GM23338 (cell line): ENCODE measurements at regions not wholly inside any gene's neighbourhood (a gene's known extent, or its start where the extent isn't known, plus 50 kb on each side); places are given as distances from the start of the nearest gene placed in this dataset.

ENCODE experiments used
- ATAC-seq: fragments of 200-7000 bp; cut with Tn5 transposase; 3 replicates; pipeline ENCODE4 v1.9.1; 2020
- DNase-seq: peaks from one replicate; pipeline ENCODE4 v3.0.0-alpha.2; 2015; ENCODE audit warnings: low spot score
- H2AFZ ChIP-seq: fragments of 200-600 bp; sonication (generic); 2 replicates; pipeline ENCODE4 v1.8.0; 2016; ENCODE audit warnings: antibody characterized with exemption, mild to moderate bottlenecking, moderate library complexity
- H3F3A ChIP-seq: fragments of 200-600 bp; sonication (generic); replicated peaks from 2 replicates; pipeline ENCODE4 v1.8.0; 2017; ENCODE audit warnings: antibody characterized with exemption, mixed run types, low read depth
- H3K27ac ChIP-seq: fragments of 200-600 bp; sonication (generic); 2 replicates; pipeline ENCODE4 v1.6.1; 2016; ENCODE audit warnings: low read depth
- H3K27me3 ChIP-seq: fragments of 200-600 bp; sonication (generic); 2 replicates; pipeline ENCODE4 v1.8.0; 2016; ENCODE audit warnings: mild to moderate bottlenecking, mixed run types, moderate library complexity; ENCODE audit not compliant: insufficient read depth
- H3K36me3 ChIP-seq: fragments of 200-600 bp; sonication (generic); 2 replicates; pipeline ENCODE4 v1.8.0; 2016; ENCODE audit warnings: mild to moderate bottlenecking; ENCODE audit not compliant: insufficient read depth
- H3K4me1 ChIP-seq: fragments of 200-600 bp; sonication (generic); 2 replicates; pipeline ENCODE4 v1.8.0; 2016; ENCODE audit warnings: mild to moderate bottlenecking, moderate library complexity; ENCODE audit not compliant: insufficient read depth
- H3K4me2 ChIP-seq: fragments of 200-600 bp; sonication (generic); 2 replicates; pipeline ENCODE4 v1.7.1; 2017; ENCODE audit warnings: mixed run types
- H3K4me3 ChIP-seq: fragments of 200-600 bp; sonication (generic); 2 replicates; pipeline ENCODE4 v1.6.1; 2016; ENCODE audit warnings: mixed run types
- H3K79me2 ChIP-seq: fragments of 200-600 bp; sonication (generic); replicated peaks from 2 replicates; pipeline ENCODE4 v1.8.0; 2017; ENCODE audit warnings: mild to moderate bottlenecking; ENCODE audit not compliant: insufficient read depth
- H3K9me2 ChIP-seq: fragments of 200-600 bp; sonication (generic); 2 replicates; pipeline ENCODE4 v1.8.0; 2017; ENCODE audit not compliant: insufficient read depth
- H4K20me1 ChIP-seq: fragments of 200-600 bp; sonication (generic); replicated peaks from 2 replicates; pipeline ENCODE4 v1.8.0; 2017; ENCODE audit warnings: mild to moderate bottlenecking; ENCODE audit not compliant: insufficient read depth
- H3K27ac Mint-ChIP-seq: 2 replicates; pipeline ENCODE4 v1.8.0; 2020; ENCODE audit warnings: inconsistent platforms, mild to moderate bottlenecking, moderate library complexity, mixed read lengths
- H3K27me3 Mint-ChIP-seq: 3 replicates; pipeline ENCODE4 v1.8.0; 2022; ENCODE audit warnings: low read depth, mild to moderate bottlenecking, moderate library complexity, mixed read lengths, inconsistent platforms; ENCODE audit not compliant: insufficient read depth, poor library complexity
- H3K36me3 Mint-ChIP-seq: 3 replicates; pipeline ENCODE4 v1.8.0; 2021; ENCODE audit warnings: low read depth, mild to moderate bottlenecking, inconsistent platforms, moderate library complexity, mixed read lengths
- H3K4me1 Mint-ChIP-seq: 3 replicates; pipeline ENCODE4 v1.8.0; 2020; ENCODE audit warnings: mild to moderate bottlenecking, inconsistent platforms, mixed read lengths
- H3K4me3 Mint-ChIP-seq: 3 replicates; pipeline ENCODE4 v1.8.0; 2021; ENCODE audit warnings: moderate library complexity, mild to moderate bottlenecking, inconsistent platforms, mixed read lengths
- H3K9me3 Mint-ChIP-seq: 3 replicates; pipeline ENCODE4 v1.8.0; 2020; ENCODE audit warnings: moderate library complexity, mild to moderate bottlenecking, inconsistent platforms, mixed read lengths
- CREB1 ChIP-seq: fragments of 250-450 bp; sonication (Bioruptor Pico); IDR thresholded peaks from 2 replicates; pipeline ENCODE4 v1.5.0; 2020; ENCODE audit warnings: low read depth, mild to moderate bottlenecking, moderate library complexity
- EZH2 ChIP-seq: fragments of 200-600 bp; sonication (generic); IDR thresholded peaks from one replicate; pipeline ENCODE4 v1.8.0; 2017; ENCODE audit warnings: antibody characterized with exemption, mild to moderate bottlenecking, low read depth; ENCODE audit not compliant: unreplicated experiment
- EZH2phosphoT487 ChIP-seq: fragments of 200-600 bp; sonication (generic); IDR thresholded peaks from one replicate; pipeline ENCODE4 v1.8.1; 2018; ENCODE audit warnings: antibody characterized with exemption; ENCODE audit not compliant: unreplicated experiment
- NANOG ChIP-seq: IDR thresholded peaks from 2 replicates; pipeline ENCODE4 v1.6.1; 2016; ENCODE audit warnings: antibody characterized with exemption, borderline replicate concordance
- POLR2AphosphoS5 ChIP-seq: IDR thresholded peaks from 2 replicates; pipeline ENCODE4 v1.6.1; 2016; ENCODE audit warnings: antibody characterized with exemption, low read depth
- REST ChIP-seq: IDR thresholded peaks from one replicate; pipeline ENCODE4 v1.6.1; 2018; ENCODE audit warnings: antibody characterized with exemption; ENCODE audit not compliant: unreplicated experiment
- STAT1 ChIP-seq: IDR thresholded peaks from one replicate; pipeline ENCODE4 v1.6.1; 2016; ENCODE audit warnings: antibody characterized with exemption; ENCODE audit not compliant: unreplicated experiment
- ZNF114 ChIP-seq: fragments of 250-450 bp; sonication (Bioruptor Pico); IDR thresholded peaks from 2 replicates; pipeline ENCODE4 v1.5.0; 2020; ENCODE audit warnings: mild to moderate bottlenecking, moderate library complexity
- ZNF331 ChIP-seq: fragments of 250-450 bp; sonication (Bioruptor Pico); IDR thresholded peaks from 2 replicates; pipeline ENCODE4 v1.5.0; 2020; ENCODE audit warnings: low read depth, mild to moderate bottlenecking, moderate library complexity
- TF ChIP-seq, protein P1 (sequence below): IDR thresholded peaks from 2 replicates; pipeline ENCODE4 v1.6.1; 2016; ENCODE audit warnings: antibody characterized with exemption
- TF ChIP-seq, protein P2 (sequence below), 2 experiments: fragments of 200-600 bp in 1 of 2; sonication (generic) in 1 of 2; conservative IDR thresholded peaks; 2 replicates each; pipeline versions ENCODE4 v1.5.1 to v1.6.1; 2016 to 2017; ENCODE audit warnings: antibody characterized with exemption in 2 of 2, low read depth in 2 of 2, mild to moderate bottlenecking in 2 of 2, moderate library complexity in 1 of 2
- TF ChIP-seq, protein P3 (sequence below): fragments of 250-450 bp; sonication (Bioruptor Pico); IDR thresholded peaks from 2 replicates; pipeline ENCODE4 v1.5.0; 2020; ENCODE audit warnings: mild to moderate bottlenecking, moderate library complexity

GRCh38 chr2:21657445-21657844 lies 533.7 kb downstream of the TDRD15 start:
- DNase-seq, result no peak
- Histone ChIP-seq H3K79me2 (no peaks in the 10 kb centered on the region), H3K27me3 (no peaks in the 10 kb centered on the region), H3K27ac (no peak overlapping the region), H2AFZ (no peak overlapping the region), H3K9me2 (no peaks in the 10 kb centered on the region), H4K20me1 (no peaks in the 10 kb centered on the region), H3K4me3 (no peak overlapping the region), H3F3A (no peaks in the 10 kb centered on the region), H3K4me1 (no peaks in the 10 kb centered on the region), H3K36me3 (no peaks in the 10 kb centered on the region), H3K4me2 (no peak overlapping the region)
- Mint-ChIP-seq H3K4me1 (peaks cover 13% of the 10 kb centered on the region; the same call in 2 of the 3 replicates), H3K9me3 (no peaks in the 10 kb centered on the region), H3K4me3 (no peak overlapping the region), H3K27me3 (peaks cover 3% of the 10 kb centered on the region), H3K27ac (no peak overlapping the region), H3K36me3 (no peaks in the 10 kb centered on the region)
- TF ChIP-seq REST (no peak), EZH2phosphoT487 (no peak), EZH2 (no peak), ZNF331 (no peak), ZNF114 (CRISPR knock-in tag) (no peak), STAT1 (no peak), POLR2AphosphoS5 (no peak), NANOG (no peak), CREB1 (CRISPR knock-in tag) (no peak)
- TF ChIP-seq, protein P1, sequence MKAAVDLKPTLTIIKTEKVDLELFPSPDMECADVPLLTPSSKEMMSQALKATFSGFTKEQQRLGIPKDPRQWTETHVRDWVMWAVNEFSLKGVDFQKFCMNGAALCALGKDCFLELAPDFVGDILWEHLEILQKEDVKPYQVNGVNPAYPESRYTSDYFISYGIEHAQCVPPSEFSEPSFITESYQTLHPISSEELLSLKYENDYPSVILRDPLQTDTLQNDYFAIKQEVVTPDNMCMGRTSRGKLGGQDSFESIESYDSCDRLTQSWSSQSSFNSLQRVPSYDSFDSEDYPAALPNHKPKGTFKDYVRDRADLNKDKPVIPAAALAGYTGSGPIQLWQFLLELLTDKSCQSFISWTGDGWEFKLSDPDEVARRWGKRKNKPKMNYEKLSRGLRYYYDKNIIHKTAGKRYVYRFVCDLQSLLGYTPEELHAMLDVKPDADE, result no peak
- TF ChIP-seq, protein P2, sequence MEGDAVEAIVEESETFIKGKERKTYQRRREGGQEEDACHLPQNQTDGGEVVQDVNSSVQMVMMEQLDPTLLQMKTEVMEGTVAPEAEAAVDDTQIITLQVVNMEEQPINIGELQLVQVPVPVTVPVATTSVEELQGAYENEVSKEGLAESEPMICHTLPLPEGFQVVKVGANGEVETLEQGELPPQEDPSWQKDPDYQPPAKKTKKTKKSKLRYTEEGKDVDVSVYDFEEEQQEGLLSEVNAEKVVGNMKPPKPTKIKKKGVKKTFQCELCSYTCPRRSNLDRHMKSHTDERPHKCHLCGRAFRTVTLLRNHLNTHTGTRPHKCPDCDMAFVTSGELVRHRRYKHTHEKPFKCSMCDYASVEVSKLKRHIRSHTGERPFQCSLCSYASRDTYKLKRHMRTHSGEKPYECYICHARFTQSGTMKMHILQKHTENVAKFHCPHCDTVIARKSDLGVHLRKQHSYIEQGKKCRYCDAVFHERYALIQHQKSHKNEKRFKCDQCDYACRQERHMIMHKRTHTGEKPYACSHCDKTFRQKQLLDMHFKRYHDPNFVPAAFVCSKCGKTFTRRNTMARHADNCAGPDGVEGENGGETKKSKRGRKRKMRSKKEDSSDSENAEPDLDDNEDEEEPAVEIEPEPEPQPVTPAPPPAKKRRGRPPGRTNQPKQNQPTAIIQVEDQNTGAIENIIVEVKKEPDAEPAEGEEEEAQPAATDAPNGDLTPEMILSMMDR (conservative IDR thresholded peaks at IDR 0.05; ENCODE audit: low read depth in 2 of 2), result no peak
- TF ChIP-seq, protein P3, sequence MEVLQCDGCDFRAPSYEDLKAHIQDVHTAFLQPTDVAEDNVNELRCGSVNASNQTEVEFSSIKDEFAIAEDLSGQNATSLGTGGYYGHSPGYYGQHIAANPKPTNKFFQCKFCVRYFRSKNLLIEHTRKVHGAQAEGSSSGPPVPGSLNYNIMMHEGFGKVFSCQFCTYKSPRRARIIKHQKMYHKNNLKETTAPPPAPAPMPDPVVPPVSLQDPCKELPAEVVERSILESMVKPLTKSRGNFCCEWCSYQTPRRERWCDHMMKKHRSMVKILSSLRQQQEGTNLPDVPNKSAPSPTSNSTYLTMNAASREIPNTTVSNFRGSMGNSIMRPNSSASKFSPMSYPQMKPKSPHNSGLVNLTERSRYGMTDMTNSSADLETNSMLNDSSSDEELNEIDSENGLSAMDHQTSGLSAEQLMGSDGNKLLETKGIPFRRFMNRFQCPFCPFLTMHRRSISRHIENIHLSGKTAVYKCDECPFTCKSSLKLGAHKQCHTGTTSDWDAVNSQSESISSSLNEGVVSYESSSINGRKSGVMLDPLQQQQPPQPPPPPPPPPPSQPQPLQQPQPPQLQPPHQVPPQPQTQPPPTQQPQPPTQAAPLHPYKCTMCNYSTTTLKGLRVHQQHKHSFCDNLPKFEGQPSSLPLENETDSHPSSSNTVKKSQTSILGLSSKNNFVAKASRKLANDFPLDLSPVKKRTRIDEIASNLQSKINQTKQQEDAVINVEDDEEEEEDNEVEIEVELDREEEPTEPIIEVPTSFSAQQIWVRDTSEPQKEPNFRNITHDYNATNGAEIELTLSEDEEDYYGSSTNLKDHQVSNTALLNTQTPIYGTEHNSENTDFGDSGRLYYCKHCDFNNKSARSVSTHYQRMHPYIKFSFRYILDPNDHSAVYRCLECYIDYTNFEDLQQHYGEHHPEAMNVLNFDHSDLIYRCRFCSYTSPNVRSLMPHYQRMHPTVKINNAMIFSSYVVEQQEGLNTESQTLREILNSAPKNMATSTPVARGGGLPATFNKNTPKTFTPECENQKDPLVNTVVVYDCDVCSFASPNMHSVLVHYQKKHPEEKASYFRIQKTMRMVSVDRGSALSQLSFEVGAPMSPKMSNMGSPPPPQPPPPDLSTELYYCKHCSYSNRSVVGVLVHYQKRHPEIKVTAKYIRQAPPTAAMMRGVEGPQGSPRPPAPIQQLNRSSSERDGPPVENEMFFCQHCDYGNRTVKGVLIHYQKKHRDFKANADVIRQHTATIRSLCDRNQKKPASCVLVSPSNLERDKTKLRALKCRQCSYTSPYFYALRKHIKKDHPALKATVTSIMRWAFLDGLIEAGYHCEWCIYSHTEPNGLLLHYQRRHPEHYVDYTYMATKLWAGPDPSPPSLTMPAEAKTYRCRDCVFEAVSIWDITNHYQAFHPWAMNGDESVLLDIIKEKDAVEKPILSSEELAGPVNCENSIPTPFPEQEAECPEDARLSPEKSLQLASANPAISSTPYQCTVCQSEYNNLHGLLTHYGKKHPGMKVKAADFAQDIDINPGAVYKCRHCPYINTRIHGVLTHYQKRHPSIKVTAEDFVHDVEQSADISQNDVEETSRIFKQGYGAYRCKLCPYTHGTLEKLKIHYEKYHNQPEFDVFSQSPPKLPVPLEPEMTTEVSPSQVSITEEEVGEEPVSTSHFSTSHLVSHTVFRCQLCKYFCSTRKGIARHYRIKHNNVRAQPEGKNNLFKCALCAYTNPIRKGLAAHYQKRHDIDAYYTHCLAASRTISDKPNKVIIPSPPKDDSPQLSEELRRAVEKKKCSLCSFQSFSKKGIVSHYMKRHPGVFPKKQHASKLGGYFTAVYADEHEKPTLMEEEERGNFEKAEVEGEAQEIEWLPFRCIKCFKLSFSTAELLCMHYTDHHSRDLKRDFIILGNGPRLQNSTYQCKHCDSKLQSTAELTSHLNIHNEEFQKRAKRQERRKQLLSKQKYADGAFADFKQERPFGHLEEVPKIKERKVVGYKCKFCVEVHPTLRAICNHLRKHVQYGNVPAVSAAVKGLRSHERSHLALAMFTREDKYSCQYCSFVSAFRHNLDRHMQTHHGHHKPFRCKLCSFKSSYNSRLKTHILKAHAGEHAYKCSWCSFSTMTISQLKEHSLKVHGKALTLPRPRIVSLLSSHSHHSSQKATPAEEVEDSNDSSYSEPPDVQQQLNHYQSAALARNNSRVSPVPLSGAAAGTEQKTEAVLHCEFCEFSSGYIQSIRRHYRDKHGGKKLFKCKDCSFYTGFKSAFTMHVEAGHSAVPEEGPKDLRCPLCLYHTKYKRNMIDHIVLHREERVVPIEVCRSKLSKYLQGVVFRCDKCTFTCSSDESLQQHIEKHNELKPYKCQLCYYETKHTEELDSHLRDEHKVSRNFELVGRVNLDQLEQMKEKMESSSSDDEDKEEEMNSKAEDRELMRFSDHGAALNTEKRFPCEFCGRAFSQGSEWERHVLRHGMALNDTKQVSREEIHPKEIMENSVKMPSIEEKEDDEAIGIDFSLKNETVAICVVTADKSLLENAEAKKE (CRISPR knock-in tag), result no peak
- ATAC-seq, result no peak
